ENCODE measurements at regions not wholly inside any gene's neighbourhood (a gene's known extent, or its start where the extent isn't known, plus 50 kb on each side); places are given as distances from the start of the nearest gene placed in this dataset.
"Not testable (repeated sequence)": the region's sequence is repeated elsewhere in the genome, so short reads cannot be mapped to it uniquely, and the experiment has no call there.

GRCh38 chr7:8338206-8338605, 76.2 kb upstream of the ICA1 start:
- no peak overlapping the region for H3K4me3 ChIP-seq (ENCODE audit: low read length)
- TF ChIP-seq, protein P1, sequence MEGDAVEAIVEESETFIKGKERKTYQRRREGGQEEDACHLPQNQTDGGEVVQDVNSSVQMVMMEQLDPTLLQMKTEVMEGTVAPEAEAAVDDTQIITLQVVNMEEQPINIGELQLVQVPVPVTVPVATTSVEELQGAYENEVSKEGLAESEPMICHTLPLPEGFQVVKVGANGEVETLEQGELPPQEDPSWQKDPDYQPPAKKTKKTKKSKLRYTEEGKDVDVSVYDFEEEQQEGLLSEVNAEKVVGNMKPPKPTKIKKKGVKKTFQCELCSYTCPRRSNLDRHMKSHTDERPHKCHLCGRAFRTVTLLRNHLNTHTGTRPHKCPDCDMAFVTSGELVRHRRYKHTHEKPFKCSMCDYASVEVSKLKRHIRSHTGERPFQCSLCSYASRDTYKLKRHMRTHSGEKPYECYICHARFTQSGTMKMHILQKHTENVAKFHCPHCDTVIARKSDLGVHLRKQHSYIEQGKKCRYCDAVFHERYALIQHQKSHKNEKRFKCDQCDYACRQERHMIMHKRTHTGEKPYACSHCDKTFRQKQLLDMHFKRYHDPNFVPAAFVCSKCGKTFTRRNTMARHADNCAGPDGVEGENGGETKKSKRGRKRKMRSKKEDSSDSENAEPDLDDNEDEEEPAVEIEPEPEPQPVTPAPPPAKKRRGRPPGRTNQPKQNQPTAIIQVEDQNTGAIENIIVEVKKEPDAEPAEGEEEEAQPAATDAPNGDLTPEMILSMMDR (conservative IDR thresholded peaks at IDR 0.05; ENCODE audit: low read depth, low read length): no peak
- DNase-seq (ENCODE audit: low read depth): no peak

DNA sequence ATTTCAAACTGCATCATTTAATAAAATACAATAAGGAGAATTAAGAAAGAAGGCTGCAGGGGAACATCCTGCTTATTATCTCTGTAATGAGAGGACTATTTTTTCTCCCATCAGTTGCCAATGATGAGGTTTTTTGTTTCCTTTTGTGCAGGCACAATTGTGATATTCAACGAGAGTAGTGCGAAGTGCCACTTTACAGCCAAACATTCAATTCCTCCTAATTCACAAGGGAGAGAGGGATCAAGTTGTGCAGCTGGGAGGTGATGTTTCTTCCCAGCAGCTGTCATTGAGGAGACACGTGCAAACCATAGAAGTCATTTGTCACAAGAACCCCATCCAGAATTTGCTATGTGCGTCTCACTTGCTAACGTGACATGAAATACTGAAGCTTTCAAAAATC, 81.6 kb upstream of the ICA1 start:
- TF ChIP-seq, protein P1 (conservative IDR thresholded peaks at IDR 0.05; ENCODE audit: low read depth, low read length): no peak
- DNase-seq (ENCODE audit: low read depth): no peak
- no peak overlapping the region for H3K4me3 ChIP-seq (ENCODE audit: low read length)

DNA sequence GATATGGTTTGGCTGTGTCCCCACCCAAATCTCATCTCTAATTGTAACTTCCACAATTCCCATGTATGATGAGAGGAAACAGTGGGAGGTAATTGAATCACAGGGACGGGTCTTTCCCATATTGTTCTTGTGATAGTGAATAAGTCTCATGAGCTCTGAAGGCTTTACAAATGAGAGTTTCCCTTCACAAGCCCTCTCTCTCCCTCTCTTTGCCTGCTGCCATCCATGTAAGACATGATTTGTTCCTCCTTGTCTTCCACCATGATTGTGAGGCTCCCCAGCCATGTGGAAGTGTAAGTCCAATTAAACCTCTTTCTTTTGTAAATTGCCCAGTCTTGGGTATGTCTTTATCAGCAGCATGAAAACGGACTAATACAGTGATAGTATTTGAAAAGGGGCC, 85.4 kb upstream of the ICA1 start:
- H3K4me3 ChIP-seq (ENCODE audit: low read length); DNase-seq (ENCODE audit: low read depth): not testable (repeated sequence)

DNA sequence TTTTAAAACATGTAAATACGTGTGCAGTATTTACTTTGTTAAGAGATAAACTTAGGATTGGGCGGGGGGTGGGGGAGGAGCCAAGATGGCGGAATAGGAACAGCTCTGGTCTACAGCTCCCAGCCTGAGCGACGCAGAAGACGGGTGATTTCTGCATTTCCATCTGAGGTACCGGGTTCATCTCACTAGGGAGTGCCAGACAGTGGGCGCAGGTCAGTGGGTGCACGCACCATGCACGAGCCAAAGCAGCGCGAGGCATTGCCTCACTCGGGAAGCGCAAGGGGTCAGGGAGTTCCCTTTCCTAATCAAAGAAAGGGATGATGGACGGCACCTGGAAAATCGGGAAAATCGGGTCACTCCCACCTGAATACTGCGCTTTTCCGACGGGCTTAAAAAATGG, 81.8 kb upstream of the NXPH1 start:
- not testable (repeated sequence) for H3K4me3 ChIP-seq (ENCODE audit: low read length); DNase-seq (ENCODE audit: low read depth)

GRCh38 chr7:8353991-8354390, 79.4 kb upstream of the NXPH1 start:
- no peak for DNase-seq (ENCODE audit: low read depth)
- TF ChIP-seq, protein P1 (conservative IDR thresholded peaks at IDR 0.05; ENCODE audit: low read depth, low read length): no peak
- H3K4me3 ChIP-seq (ENCODE audit: low read length): no peak overlapping the region

DNA sequence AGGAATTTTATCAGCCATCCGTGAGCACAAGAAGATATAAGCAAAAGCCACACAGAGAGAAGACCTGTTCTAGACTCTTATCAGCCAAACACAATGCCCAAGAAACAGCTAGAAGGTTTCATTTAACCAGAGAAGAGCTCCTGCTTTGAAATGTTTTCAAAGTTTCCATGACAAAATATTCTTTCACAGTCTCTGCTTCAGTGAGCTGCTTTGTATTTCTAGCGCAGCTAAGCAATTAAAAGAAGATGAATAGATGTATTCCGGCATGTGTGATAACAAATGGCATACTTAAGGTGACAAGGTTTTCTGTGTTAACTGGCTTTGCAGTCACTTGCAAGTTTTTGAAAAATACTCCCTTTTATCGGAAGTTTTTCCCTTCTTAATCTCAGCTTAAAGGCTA, 78.9 kb upstream of the NXPH1 start:
- TF ChIP-seq, protein P1 (conservative IDR thresholded peaks at IDR 0.05; ENCODE audit: low read depth, low read length): no peak
- H3K4me3 ChIP-seq (ENCODE audit: low read length): no peak overlapping the region
- DNase-seq (ENCODE audit: low read depth): no peak

DNA sequence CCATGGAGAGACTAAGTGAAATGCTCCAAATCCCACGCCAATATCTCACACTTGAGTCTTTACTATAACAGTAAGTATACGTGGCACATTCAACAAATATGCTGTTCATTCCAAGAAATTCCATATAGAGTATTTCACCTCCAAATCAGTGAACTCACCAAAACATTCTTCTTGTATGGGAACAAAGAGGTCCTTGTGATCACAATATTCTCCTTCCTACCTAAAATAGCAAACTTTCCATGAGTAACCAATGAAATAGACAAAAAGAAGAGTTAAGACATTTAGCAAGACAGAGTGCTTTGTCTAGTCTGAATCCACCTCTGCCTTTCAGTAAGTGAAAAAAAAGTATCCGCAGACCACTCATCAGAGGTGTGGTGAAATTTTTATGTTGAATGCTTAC, 77.3 kb upstream of the NXPH1 start:
- DNase-seq (ENCODE audit: low read depth): no peak

DNA sequence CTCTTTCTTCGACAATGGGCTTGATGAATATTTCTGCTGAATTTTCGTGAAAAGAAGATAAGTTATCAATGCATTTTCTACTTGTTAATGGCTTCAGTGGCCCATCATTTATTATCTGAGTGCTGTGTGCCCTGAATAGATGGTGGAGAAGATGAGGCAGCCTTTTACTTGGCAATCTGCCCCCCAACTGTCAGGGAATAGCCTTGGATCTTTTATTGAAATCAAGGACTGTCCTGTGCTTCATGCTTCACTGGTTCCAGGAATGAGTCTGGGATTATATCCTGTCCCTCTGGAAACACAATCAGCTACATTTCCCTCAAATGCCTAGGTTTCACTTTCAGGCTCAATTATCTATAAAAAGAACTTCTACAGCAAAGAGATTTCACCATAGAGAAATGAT, 75.9 kb upstream of the NXPH1 start:
- no peak overlapping the region for H3K4me3 ChIP-seq (ENCODE audit: low read length)
- DNase-seq (ENCODE audit: low read depth): no peak
- TF ChIP-seq, protein P1 (conservative IDR thresholded peaks at IDR 0.05; ENCODE audit: low read depth, low read length): no peak

More for the DNA sequence above, 77.3 kb upstream of the NXPH1 start:
- TF ChIP-seq, protein P1 (conservative IDR thresholded peaks at IDR 0.05; ENCODE audit: low read depth, low read length): no peak
- H3K4me3 ChIP-seq (ENCODE audit: low read length): no peak overlapping the region
